GM23338 (cell line): ENCODE measurements at regions not wholly inside any gene's neighbourhood (a gene's known extent, or its start where the extent isn't known, plus 50 kb on each side); places are given as distances from the start of the nearest gene placed in this dataset.
"Not testable (repeated sequence)": the region's sequence is repeated elsewhere in the genome, so short reads cannot be mapped to it uniquely, and the experiment has no call there.

ENCODE experiments used
- ATAC-seq: fragments of 200-7000 bp; cut with Tn5 transposase; 3 replicates; pipeline ENCODE4 v1.9.1; 2020
- DNase-seq: peaks from one replicate; pipeline ENCODE4 v3.0.0-alpha.2; 2015; ENCODE audit warnings: low spot score
- H2AFZ ChIP-seq: fragments of 200-600 bp; sonication (generic); 2 replicates; pipeline ENCODE4 v1.8.0; 2016; ENCODE audit warnings: antibody characterized with exemption, mild to moderate bottlenecking, moderate library complexity
- H3F3A ChIP-seq: fragments of 200-600 bp; sonication (generic); replicated peaks from 2 replicates; pipeline ENCODE4 v1.8.0; 2017; ENCODE audit warnings: antibody characterized with exemption, mixed run types, low read depth
- H3K27ac ChIP-seq: fragments of 200-600 bp; sonication (generic); 2 replicates; pipeline ENCODE4 v1.6.1; 2016; ENCODE audit warnings: low read depth
- H3K27me3 ChIP-seq: fragments of 200-600 bp; sonication (generic); 2 replicates; pipeline ENCODE4 v1.8.0; 2016; ENCODE audit warnings: mild to moderate bottlenecking, mixed run types, moderate library complexity; ENCODE audit not compliant: insufficient read depth
- H3K36me3 ChIP-seq: fragments of 200-600 bp; sonication (generic); 2 replicates; pipeline ENCODE4 v1.8.0; 2016; ENCODE audit warnings: mild to moderate bottlenecking; ENCODE audit not compliant: insufficient read depth
- H3K4me1 ChIP-seq: fragments of 200-600 bp; sonication (generic); 2 replicates; pipeline ENCODE4 v1.8.0; 2016; ENCODE audit warnings: mild to moderate bottlenecking, moderate library complexity; ENCODE audit not compliant: insufficient read depth
- H3K4me2 ChIP-seq: fragments of 200-600 bp; sonication (generic); 2 replicates; pipeline ENCODE4 v1.7.1; 2017; ENCODE audit warnings: mixed run types
- H3K4me3 ChIP-seq: fragments of 200-600 bp; sonication (generic); 2 replicates; pipeline ENCODE4 v1.6.1; 2016; ENCODE audit warnings: mixed run types
- H3K79me2 ChIP-seq: fragments of 200-600 bp; sonication (generic); replicated peaks from 2 replicates; pipeline ENCODE4 v1.8.0; 2017; ENCODE audit warnings: mild to moderate bottlenecking; ENCODE audit not compliant: insufficient read depth
- H3K9me2 ChIP-seq: fragments of 200-600 bp; sonication (generic); 2 replicates; pipeline ENCODE4 v1.8.0; 2017; ENCODE audit not compliant: insufficient read depth
- H4K20me1 ChIP-seq: fragments of 200-600 bp; sonication (generic); replicated peaks from 2 replicates; pipeline ENCODE4 v1.8.0; 2017; ENCODE audit warnings: mild to moderate bottlenecking; ENCODE audit not compliant: insufficient read depth
- H3K27ac Mint-ChIP-seq: 2 replicates; pipeline ENCODE4 v1.8.0; 2020; ENCODE audit warnings: inconsistent platforms, mild to moderate bottlenecking, moderate library complexity, mixed read lengths
- H3K27me3 Mint-ChIP-seq: 3 replicates; pipeline ENCODE4 v1.8.0; 2022; ENCODE audit warnings: low read depth, mild to moderate bottlenecking, moderate library complexity, mixed read lengths, inconsistent platforms; ENCODE audit not compliant: insufficient read depth, poor library complexity
- H3K36me3 Mint-ChIP-seq: 3 replicates; pipeline ENCODE4 v1.8.0; 2021; ENCODE audit warnings: low read depth, mild to moderate bottlenecking, inconsistent platforms, moderate library complexity, mixed read lengths
- H3K4me1 Mint-ChIP-seq: 3 replicates; pipeline ENCODE4 v1.8.0; 2020; ENCODE audit warnings: mild to moderate bottlenecking, inconsistent platforms, mixed read lengths
- H3K4me3 Mint-ChIP-seq: 3 replicates; pipeline ENCODE4 v1.8.0; 2021; ENCODE audit warnings: moderate library complexity, mild to moderate bottlenecking, inconsistent platforms, mixed read lengths
- H3K9me3 Mint-ChIP-seq: 3 replicates; pipeline ENCODE4 v1.8.0; 2020; ENCODE audit warnings: moderate library complexity, mild to moderate bottlenecking, inconsistent platforms, mixed read lengths
- EZH2 ChIP-seq: fragments of 200-600 bp; sonication (generic); IDR thresholded peaks from one replicate; pipeline ENCODE4 v1.8.0; 2017; ENCODE audit warnings: antibody characterized with exemption, mild to moderate bottlenecking, low read depth; ENCODE audit not compliant: unreplicated experiment
- NANOG ChIP-seq: IDR thresholded peaks from 2 replicates; pipeline ENCODE4 v1.6.1; 2016; ENCODE audit warnings: antibody characterized with exemption, borderline replicate concordance
- POLR2AphosphoS5 ChIP-seq: IDR thresholded peaks from 2 replicates; pipeline ENCODE4 v1.6.1; 2016; ENCODE audit warnings: antibody characterized with exemption, low read depth
- STAT1 ChIP-seq: IDR thresholded peaks from one replicate; pipeline ENCODE4 v1.6.1; 2016; ENCODE audit warnings: antibody characterized with exemption; ENCODE audit not compliant: unreplicated experiment
- ZNF114 ChIP-seq: fragments of 250-450 bp; sonication (Bioruptor Pico); IDR thresholded peaks from 2 replicates; pipeline ENCODE4 v1.5.0; 2020; ENCODE audit warnings: mild to moderate bottlenecking, moderate library complexity
- TF ChIP-seq, protein P1 (sequence below), 2 experiments: fragments of 200-600 bp in 1 of 2; sonication (generic) in 1 of 2; conservative IDR thresholded peaks; 2 replicates each; pipeline versions ENCODE4 v1.5.1 to v1.6.1; 2016 to 2017; ENCODE audit warnings: antibody characterized with exemption in 2 of 2, low read depth in 2 of 2, mild to moderate bottlenecking in 2 of 2, moderate library complexity in 1 of 2
- TF ChIP-seq, protein P2 (sequence below): IDR thresholded peaks from one replicate; pipeline ENCODE4 v1.6.1; 2018; ENCODE audit warnings: antibody characterized with exemption; ENCODE audit not compliant: unreplicated experiment

- TF ChIP-seq, protein P1, sequence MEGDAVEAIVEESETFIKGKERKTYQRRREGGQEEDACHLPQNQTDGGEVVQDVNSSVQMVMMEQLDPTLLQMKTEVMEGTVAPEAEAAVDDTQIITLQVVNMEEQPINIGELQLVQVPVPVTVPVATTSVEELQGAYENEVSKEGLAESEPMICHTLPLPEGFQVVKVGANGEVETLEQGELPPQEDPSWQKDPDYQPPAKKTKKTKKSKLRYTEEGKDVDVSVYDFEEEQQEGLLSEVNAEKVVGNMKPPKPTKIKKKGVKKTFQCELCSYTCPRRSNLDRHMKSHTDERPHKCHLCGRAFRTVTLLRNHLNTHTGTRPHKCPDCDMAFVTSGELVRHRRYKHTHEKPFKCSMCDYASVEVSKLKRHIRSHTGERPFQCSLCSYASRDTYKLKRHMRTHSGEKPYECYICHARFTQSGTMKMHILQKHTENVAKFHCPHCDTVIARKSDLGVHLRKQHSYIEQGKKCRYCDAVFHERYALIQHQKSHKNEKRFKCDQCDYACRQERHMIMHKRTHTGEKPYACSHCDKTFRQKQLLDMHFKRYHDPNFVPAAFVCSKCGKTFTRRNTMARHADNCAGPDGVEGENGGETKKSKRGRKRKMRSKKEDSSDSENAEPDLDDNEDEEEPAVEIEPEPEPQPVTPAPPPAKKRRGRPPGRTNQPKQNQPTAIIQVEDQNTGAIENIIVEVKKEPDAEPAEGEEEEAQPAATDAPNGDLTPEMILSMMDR (conservative IDR thresholded peaks at IDR 0.05; ENCODE audit: low read depth in 2 of 2): no peak
These were observed 100.0 kb upstream of the MINDY3 start (continued) for GRCh38 chr10:15960277-15960676.

- H3K4me3 Mint-ChIP-seq, H3K79me2 ChIP-seq, H3K27me3 Mint-ChIP-seq, H3K27ac ChIP-seq, ATAC-seq, H3K4me1 ChIP-seq, H3K36me3 Mint-ChIP-seq, H3K9me3 Mint-ChIP-seq, H3K4me2 ChIP-seq, H4K20me1 ChIP-seq, H3K4me3 ChIP-seq, H2AFZ ChIP-seq, H3K36me3 ChIP-seq, H3K27ac Mint-ChIP-seq, H3F3A ChIP-seq, H3K4me1 Mint-ChIP-seq, H3K27me3 ChIP-seq, DNase-seq, H3K9me2 ChIP-seq: not testable (repeated sequence)
These were observed 112.4 kb upstream of the MINDY3 start for GRCh38 chr10:15972736-15973135.

GRCh38 chr10:15985690-15986089, 125.4 kb upstream of the MINDY3 start:
- Histone ChIP-seq H2AFZ (peak overlapping the region; percentile 79; the same call in 1 of the 2 replicates), H3K36me3 (no peaks in the 10 kb centered on the region), H3K27ac (no peak overlapping the region), H3K4me3 (no peak overlapping the region), H3K9me2 (peaks cover 13% of the 10 kb centered on the region; the same call in 1 of the 2 replicates), H3K4me2 (no peak overlapping the region), H3K79me2 (no peaks in the 10 kb centered on the region), H4K20me1 (no peaks in the 10 kb centered on the region), H3K27me3 (no peaks in the 10 kb centered on the region), H3F3A (no peaks in the 10 kb centered on the region), H3K4me1 (peaks cover 3% of the 10 kb centered on the region; the same call in 1 of the 2 replicates)
- no peak overlapping the region for H3K4me3 Mint-ChIP-seq
- 0 out of 3 replicates have a peak, but pooled peaks cover 2% of the 10 kb centered on the region for H3K9me3 Mint-ChIP-seq
- TF ChIP-seq POLR2AphosphoS5: no peak
- TF ChIP-seq, protein P1 (conservative IDR thresholded peaks at IDR 0.05; ENCODE audit: low read depth in 2 of 2): no peak
- TF ChIP-seq NANOG: no peak
- TF ChIP-seq, protein P2, sequence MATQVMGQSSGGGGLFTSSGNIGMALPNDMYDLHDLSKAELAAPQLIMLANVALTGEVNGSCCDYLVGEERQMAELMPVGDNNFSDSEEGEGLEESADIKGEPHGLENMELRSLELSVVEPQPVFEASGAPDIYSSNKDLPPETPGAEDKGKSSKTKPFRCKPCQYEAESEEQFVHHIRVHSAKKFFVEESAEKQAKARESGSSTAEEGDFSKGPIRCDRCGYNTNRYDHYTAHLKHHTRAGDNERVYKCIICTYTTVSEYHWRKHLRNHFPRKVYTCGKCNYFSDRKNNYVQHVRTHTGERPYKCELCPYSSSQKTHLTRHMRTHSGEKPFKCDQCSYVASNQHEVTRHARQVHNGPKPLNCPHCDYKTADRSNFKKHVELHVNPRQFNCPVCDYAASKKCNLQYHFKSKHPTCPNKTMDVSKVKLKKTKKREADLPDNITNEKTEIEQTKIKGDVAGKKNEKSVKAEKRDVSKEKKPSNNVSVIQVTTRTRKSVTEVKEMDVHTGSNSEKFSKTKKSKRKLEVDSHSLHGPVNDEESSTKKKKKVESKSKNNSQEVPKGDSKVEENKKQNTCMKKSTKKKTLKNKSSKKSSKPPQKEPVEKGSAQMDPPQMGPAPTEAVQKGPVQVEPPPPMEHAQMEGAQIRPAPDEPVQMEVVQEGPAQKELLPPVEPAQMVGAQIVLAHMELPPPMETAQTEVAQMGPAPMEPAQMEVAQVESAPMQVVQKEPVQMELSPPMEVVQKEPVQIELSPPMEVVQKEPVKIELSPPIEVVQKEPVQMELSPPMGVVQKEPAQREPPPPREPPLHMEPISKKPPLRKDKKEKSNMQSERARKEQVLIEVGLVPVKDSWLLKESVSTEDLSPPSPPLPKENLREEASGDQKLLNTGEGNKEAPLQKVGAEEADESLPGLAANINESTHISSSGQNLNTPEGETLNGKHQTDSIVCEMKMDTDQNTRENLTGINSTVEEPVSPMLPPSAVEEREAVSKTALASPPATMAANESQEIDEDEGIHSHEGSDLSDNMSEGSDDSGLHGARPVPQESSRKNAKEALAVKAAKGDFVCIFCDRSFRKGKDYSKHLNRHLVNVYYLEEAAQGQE: no peak
- no peak for TF ChIP-seq ZNF114 (CRISPR knock-in tag)
- TF ChIP-seq STAT1: no peak
- no peak for TF ChIP-seq EZH2
- H3K36me3 Mint-ChIP-seq: no peaks in the 10 kb centered on the region
- H3K4me1 Mint-ChIP-seq: peaks cover 3% of the 10 kb centered on the region
- H3K27ac Mint-ChIP-seq: no peak overlapping the region
- ATAC-seq (no peak), DNase-seq (no peak)
- no peaks in the 10 kb centered on the region for H3K27me3 Mint-ChIP-seq
